ENCODE measurements at regions not wholly inside any gene's neighbourhood (a gene's known extent, or its start where the extent isn't known, plus 50 kb on each side); places are given as distances from the start of the nearest gene placed in this dataset.

- DNase-seq (ENCODE audit: low read depth), result no peak
Measured at GRCh38 chr13:109859216-109859835, 72.9 kb upstream of the IRS2 start.

GRCh38 chr13:109858319-109858718 lies 71.9 kb upstream of the IRS2 start:
- DNase-seq (ENCODE audit: low read depth), result no peak

- DNase-seq (ENCODE audit: low read depth), result no peak
Measured at GRCh38 chr13:109857803-109858202, 71.4 kb upstream of the IRS2 start.

- DNase-seq (ENCODE audit: low read depth), result no peak
Measured at GRCh38 chr13:109857325-109857724, 70.9 kb upstream of the IRS2 start.

- DNase-seq (ENCODE audit: low read depth), result no peak
Measured at GRCh38 chr13:109856350-109856749, 70.0 kb upstream of the IRS2 start.

- no peak for DNase-seq (ENCODE audit: low read depth)
Measured at GRCh38 chr13:109853153-109853552, 66.8 kb upstream of the IRS2 start.

GRCh38 chr13:109846185-109846584 lies 59.8 kb upstream of the IRS2 start:
- DNase-seq (ENCODE audit: low read depth), result no peak

- DNase-seq (ENCODE audit: low read depth), result no peak
Measured at GRCh38 chr13:109844396-109844795, 58.0 kb upstream of the IRS2 start.

- no peak for DNase-seq (ENCODE audit: low read depth)
Measured at GRCh38 chr13:109843695-109844094, 57.3 kb upstream of the IRS2 start.

GRCh38 chr13:109842212-109842920 lies 56.0 kb upstream of the IRS2 start:
- no peak for DNase-seq (ENCODE audit: low read depth)

GRCh38 chr13:109840893-109841287 lies 54.5 kb upstream of the IRS2 start:
- DNase-seq (ENCODE audit: low read depth), result no peak

GRCh38 chr13:109840201-109840892 lies 54.0 kb upstream of the IRS2 start:
- no peak for DNase-seq (ENCODE audit: low read depth)

GRCh38 chr13:109836629-109837607 lies 50.5 kb upstream of the IRS2 start:
- DNase-seq (ENCODE audit: low read depth), result no peak
